Karpas-422 (cell line): ENCODE measurements at regions not wholly inside any gene's neighbourhood (a gene's known extent, or its start where the extent isn't known, plus 50 kb on each side); places are given as distances from the start of the nearest gene placed in this dataset.
A peak's percentile ranks its signal among the peaks of the same experiment; 100 is the strongest.
"Not testable (repeated sequence)": the region's sequence is repeated elsewhere in the genome, so short reads cannot be mapped to it uniquely, and the experiment has no call there.

Source experiments
- DNase-seq: peaks from one replicate; pipeline ENCODE4 v3.0.0-alpha.2; 2015
- H2AFZ ChIP-seq: fragments of 200-600 bp; sonication (generic); 2 replicates; pipeline ENCODE4 v1.6.1; 2014; ENCODE audit warnings: antibody characterized with exemption, low read length, mixed read lengths
- H3K27ac ChIP-seq: fragments of 200-600 bp; sonication (generic); 2 replicates; pipeline ENCODE4 v1.5.1; 2014; ENCODE audit warnings: mild to moderate bottlenecking, low read length, moderate library complexity
- H3K27me3 ChIP-seq: fragments of 200-600 bp; sonication (generic); 2 replicates; pipeline ENCODE4 v1.6.1; 2014; ENCODE audit warnings: low read length, mixed read lengths
- H3K36me3 ChIP-seq: fragments of 200-600 bp; sonication (generic); 2 replicates; pipeline ENCODE4 v1.6.1; 2014; ENCODE audit warnings: low read length, mixed read lengths; ENCODE audit not compliant: insufficient read depth
- H3K4me1 ChIP-seq: fragments of 200-600 bp; sonication (generic); 2 replicates; pipeline ENCODE4 v1.6.1; 2014; ENCODE audit warnings: mild to moderate bottlenecking, low read length, mixed read lengths
- H3K4me2 ChIP-seq: fragments of 200-600 bp; sonication (generic); 2 replicates; pipeline ENCODE4 v1.6.1; 2014; ENCODE audit warnings: low read length, low read depth, mild to moderate bottlenecking; ENCODE audit not compliant: poor library complexity, severe bottlenecking
- H3K4me3 ChIP-seq: fragments of 200-600 bp; sonication (generic); 2 replicates; pipeline ENCODE4 v1.5.1; 2014; ENCODE audit warnings: mild to moderate bottlenecking, antibody characterized with exemption, low read length, mixed read lengths
- H3K79me2 ChIP-seq: fragments of 200-600 bp; sonication (generic); 2 replicates; pipeline ENCODE4 v1.6.1; 2014; ENCODE audit warnings: mild to moderate bottlenecking, low read length, mixed read lengths
- H3K9ac ChIP-seq: fragments of 200-600 bp; sonication (generic); 2 replicates; pipeline ENCODE4 v1.6.0; 2014; ENCODE audit warnings: low read length
- H3K9me2 ChIP-seq: fragments of 200-600 bp; sonication (generic), shearing (Covaris generic); replicated peaks from 2 replicates; pipeline ENCODE4 v1.6.0; 2014; ENCODE audit warnings: mild to moderate bottlenecking, low read length, moderate library complexity; ENCODE audit not compliant: insufficient read depth
- H3K9me3 ChIP-seq: fragments of 300-700, 200-600 bp; sonication (generic); 2 replicates; pipeline ENCODE4 v1.6.1; 2014; ENCODE audit warnings: low read length, mixed read lengths
- H4K20me1 ChIP-seq: fragments of 200-600 bp; sonication (generic); 2 replicates; pipeline ENCODE4 v1.6.1; 2014; ENCODE audit warnings: mild to moderate bottlenecking, antibody characterized with exemption, low read length, low read depth; ENCODE audit not compliant: insufficient read depth

DNA sequence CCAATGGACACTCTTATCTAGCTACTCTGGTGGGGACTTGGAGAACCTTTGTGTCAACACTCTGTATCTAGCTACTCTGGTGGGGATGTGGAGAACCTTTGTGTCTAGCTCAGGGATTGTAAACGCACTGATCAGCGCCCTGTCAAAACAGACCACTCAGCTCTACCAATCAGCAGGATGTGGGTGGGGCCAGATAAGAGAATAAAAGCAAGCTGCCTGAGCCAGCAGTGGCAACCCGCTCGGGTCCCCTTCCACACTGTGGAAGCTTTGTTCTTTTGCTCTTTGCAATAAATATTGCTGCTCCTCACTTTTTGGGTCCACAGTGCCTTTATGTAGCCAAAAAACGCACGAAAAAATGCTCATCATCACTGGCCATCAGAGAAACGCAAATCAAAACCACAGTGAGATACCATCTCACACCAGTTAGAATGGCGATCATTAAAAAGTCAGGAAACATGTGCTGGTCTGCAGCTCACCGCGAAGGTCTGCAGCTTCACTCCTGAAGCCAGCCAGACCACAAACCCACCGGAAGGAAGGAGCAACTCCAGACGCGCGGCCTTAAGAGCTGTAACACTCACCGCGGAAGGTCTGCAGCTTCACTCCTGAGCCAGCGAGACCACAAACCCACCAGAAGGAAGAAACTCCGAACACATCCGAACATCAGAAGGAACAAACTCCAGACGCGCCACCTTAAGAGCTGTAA lies 176.3 kb downstream of the TBX18 start:
- H4K20me1 ChIP-seq, H3K9me2 ChIP-seq, H2AFZ ChIP-seq, H3K4me3 ChIP-seq, H3K27me3 ChIP-seq, H3K36me3 ChIP-seq, H3K27ac ChIP-seq, H3K9me3 ChIP-seq, H3K4me2 ChIP-seq, H3K9ac ChIP-seq, H3K4me1 ChIP-seq, H3K79me2 ChIP-seq: not testable (repeated sequence)
- peak; percentile 17 for DNase-seq

DNA sequence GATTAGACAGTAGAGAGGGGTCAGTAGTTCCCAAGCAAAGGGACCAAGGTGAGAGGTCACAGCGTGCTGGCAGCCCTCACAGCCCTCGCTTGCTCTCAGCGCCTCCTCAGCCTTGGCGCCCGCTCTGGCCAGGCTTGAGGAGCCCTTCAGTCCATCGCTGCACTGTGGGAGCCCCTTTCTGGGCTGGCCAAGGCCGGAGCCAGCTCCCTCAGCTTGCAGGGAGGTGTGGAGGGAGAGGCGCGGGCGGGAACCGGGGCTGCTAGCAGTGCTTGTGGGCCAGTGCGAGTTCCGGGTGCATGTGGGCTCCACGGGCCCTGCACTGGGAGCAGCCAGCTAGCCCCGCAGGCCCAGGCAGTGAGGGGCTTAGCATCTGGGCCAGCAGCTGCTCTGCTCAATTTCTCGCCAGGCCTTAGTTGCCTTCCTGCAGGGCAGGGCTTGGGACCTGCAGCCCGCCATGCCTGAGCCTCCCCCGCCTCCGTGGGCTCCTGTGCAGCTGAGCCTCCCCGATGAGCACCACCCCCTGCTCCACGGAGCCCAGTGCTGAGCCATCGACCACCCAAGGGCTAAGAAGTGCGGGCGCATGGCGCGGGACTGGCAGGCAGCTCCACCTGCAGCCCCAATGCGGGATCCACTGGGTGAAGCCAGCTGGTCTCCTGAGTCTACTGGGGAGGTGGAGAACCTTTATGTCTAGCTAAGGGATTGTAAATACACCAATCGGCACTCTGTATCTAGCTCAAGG lies 177.0 kb downstream of the TBX18 start:
- not testable (repeated sequence) for H3K27me3 ChIP-seq, H3K4me3 ChIP-seq, H3K79me2 ChIP-seq, DNase-seq, H3K4me1 ChIP-seq, H3K36me3 ChIP-seq, H3K4me2 ChIP-seq, H3K9me3 ChIP-seq, H3K27ac ChIP-seq, H3K9ac ChIP-seq, H4K20me1 ChIP-seq, H2AFZ ChIP-seq, H3K9me2 ChIP-seq

DNA sequence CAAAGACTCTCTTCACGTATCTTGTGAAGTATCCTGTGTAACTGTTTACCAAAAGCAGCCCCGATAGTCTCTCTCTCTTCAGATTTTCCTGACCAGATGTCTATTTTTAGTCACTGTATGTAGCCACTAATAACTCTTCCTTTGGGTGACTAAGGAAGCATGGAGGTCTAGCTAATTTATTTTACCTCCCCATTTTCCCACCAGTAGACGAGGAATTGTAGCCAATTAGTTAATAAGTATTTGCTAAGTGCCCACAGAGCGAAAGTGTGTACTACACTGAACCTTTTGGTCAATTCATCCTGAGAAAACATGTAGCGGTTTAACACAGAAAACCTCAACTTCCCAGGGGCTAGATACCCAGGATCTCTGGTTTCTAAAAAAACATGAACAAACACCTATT lies 180.6 kb downstream of the TBX18 start:
- DNase-seq: no peak
- Histone ChIP-seq H3K4me2 (no peak overlapping the region), H2AFZ (no peak overlapping the region), H3K9me3 (no peaks in the 10 kb centered on the region), H3K4me1 (no peaks in the 10 kb centered on the region), H3K27ac (no peak overlapping the region), H3K27me3 (no peaks in the 10 kb centered on the region), H3K9ac (no peak overlapping the region), H3K9me2 (0 out of 2 replicates have a peak, but pooled peaks cover 4% of the 10 kb centered on the region), H4K20me1 (no peaks in the 10 kb centered on the region), H3K36me3 (no peaks in the 10 kb centered on the region), H3K4me3 (no peak overlapping the region), H3K79me2 (no peaks in the 10 kb centered on the region)

DNA sequence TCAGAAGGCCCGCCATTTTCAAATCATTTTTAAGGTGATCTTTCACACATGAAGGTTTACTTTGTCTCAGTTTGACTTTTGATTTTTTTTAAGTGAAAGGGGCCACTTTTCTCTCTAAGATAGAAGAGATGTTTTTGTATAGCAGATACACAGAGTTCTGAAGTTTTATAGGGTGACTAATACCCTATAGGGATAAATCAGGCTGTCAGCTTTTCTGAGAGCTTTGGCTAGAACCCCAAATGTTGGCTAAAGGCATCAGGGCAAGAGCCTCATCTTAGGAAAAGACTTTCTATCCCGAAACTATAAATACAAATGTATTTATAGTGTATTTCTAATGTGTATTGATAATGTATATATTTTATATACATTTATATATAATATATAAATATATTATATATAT lies 181.4 kb downstream of the TBX18 start:
- Histone ChIP-seq H3K27ac (no peak overlapping the region), H3K9me3 (no peaks in the 10 kb centered on the region), H3K9ac (no peak overlapping the region), H3K4me3 (no peak overlapping the region), H3K27me3 (no peaks in the 10 kb centered on the region), H3K4me1 (no peaks in the 10 kb centered on the region), H3K9me2 (0 out of 2 replicates have a peak, but pooled peaks cover 4% of the 10 kb centered on the region), H3K79me2 (no peaks in the 10 kb centered on the region), H2AFZ (no peak overlapping the region), H3K36me3 (no peaks in the 10 kb centered on the region), H4K20me1 (no peaks in the 10 kb centered on the region), H3K4me2 (no peak overlapping the region)
- DNase-seq: no peak

DNA sequence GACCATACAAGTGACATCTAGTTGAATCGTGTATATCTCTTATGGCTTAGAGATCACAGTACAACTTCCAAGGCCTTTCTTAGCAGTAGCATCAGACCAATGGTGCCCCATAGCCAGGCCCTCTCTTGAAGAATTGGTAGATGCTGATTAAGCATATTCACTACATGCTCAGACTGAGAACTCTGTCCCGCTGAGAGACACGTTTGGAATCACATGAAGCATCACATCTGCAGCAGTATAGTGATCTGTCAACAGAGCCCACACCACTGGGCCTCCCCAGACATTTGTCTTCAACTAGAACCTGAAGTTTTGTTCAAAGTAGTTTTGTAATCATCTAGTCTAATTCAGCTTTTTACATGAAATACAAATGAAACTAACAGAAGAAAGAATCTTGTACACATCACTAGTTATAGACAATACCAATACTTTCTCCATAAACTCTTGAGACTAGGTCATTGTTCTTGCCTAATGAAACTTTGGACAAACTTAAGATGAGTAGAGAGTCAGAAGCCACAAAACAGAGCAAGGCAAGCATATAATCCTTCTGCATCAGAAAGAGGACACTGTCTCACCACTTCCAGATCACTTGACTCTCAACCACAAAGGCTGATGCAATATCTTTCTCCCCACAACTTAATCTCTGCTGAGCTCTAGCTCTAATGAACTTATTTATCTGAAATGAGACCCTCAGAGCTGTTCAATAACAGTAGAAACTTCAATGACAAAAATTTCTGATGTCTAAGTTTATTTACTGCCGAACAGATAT lies 182.7 kb downstream of the TBX18 start:
- Histone ChIP-seq H3K9me2 (0 out of 2 replicates have a peak, but pooled peaks cover 4% of the 10 kb centered on the region), H4K20me1 (no peaks in the 10 kb centered on the region), H3K4me1 (no peaks in the 10 kb centered on the region), H2AFZ (no peak overlapping the region), H3K27me3 (no peaks in the 10 kb centered on the region), H3K27ac (no peak overlapping the region), H3K79me2 (no peaks in the 10 kb centered on the region), H3K9ac (no peak overlapping the region), H3K4me2 (no peak overlapping the region), H3K9me3 (no peaks in the 10 kb centered on the region), H3K36me3 (no peaks in the 10 kb centered on the region), H3K4me3 (no peak overlapping the region)
- no peak for DNase-seq

DNA sequence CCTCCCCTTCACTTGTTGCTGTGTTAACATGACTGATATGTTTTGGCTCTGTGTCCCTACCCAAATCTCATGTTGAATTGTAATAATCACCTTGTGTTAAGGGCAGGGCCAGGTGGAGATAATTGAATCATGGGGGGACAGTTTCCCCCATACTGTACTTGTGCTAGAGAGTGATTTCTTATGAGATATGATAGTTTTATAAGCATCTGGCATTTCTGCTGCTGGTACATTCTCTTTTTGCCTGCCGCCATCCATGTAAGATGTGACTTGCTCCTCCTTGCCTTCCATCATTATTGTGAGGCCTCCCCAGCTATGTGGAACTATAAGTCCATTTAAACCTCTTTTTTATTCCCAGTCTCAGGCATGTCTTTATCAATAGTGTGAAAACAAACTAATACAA lies 185.0 kb downstream of the TBX18 start:
- H3K9ac ChIP-seq: no peak overlapping the region
- H3K4me1 ChIP-seq: no peaks in the 10 kb centered on the region
- DNase-seq: no peak
- H3K36me3 ChIP-seq: no peaks in the 10 kb centered on the region
- no peaks in the 10 kb centered on the region for H3K9me3 ChIP-seq
- H2AFZ ChIP-seq: no peak overlapping the region
- no peak overlapping the region for H3K4me2 ChIP-seq
- no peaks in the 10 kb centered on the region for H3K27me3 ChIP-seq
- H3K9me2 ChIP-seq: 0 out of 2 replicates have a peak, but pooled peaks cover 4% of the 10 kb centered on the region
- H3K4me3 ChIP-seq: no peak overlapping the region
- H4K20me1 ChIP-seq: no peaks in the 10 kb centered on the region
- H3K27ac ChIP-seq: no peak overlapping the region
- no peaks in the 10 kb centered on the region for H3K79me2 ChIP-seq

DNA sequence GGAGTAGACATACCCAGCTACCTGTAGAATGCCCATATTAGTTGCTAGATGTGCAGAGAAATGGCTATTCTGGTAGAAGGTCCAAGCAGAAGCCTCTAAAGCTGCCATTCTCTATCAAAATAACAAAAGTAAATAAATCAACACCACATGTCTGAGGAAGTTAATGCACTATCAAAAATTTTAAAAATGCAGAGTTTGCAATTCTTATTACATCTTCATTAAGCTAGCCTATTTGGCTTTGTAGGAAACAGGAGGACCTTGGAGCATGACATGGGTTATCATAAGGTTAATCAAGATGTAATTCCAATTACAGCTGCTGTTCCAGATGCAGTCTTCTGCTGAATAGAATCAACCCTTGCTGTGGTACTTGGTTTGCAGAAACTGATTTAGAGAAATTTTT lies 188.4 kb downstream of the TBX18 start:
- Histone ChIP-seq H3K4me3 (no peak overlapping the region), H4K20me1 (no peaks in the 10 kb centered on the region), H3K9me3 (no peaks in the 10 kb centered on the region), H3K36me3 (no peaks in the 10 kb centered on the region), H3K4me2 (no peak overlapping the region), H3K27ac (no peak overlapping the region), H3K4me1 (no peaks in the 10 kb centered on the region), H3K9me2 (0 out of 2 replicates have a peak, but pooled peaks cover 4% of the 10 kb centered on the region), H3K79me2 (no peaks in the 10 kb centered on the region), H3K9ac (no peak overlapping the region), H2AFZ (no peak overlapping the region), H3K27me3 (no peaks in the 10 kb centered on the region)
- DNase-seq: no peak

DNA sequence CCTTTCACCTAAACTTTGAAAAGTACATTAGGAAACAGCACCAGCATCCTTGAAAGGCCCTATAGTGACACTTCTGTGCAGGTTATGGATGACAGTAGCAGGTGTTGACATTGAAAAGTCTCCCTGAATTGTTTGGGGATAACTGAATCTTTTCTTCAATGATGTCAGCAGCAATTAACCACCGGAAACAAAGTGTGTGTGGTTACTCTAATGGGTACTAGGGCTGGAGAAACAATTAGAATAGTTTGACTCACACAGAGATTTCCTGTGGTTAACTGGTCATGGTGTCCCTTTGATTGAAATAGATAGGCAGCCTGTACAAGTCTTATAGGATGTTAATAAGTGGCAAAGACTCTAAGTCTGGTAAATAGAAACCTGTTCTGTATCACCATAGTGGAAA lies 189.1 kb downstream of the TBX18 start:
- peak; percentile 20 for DNase-seq
- H3K4me2 ChIP-seq: no peak overlapping the region
- H3K79me2 ChIP-seq: no peaks in the 10 kb centered on the region
- no peaks in the 10 kb centered on the region for H3K9me3 ChIP-seq
- H4K20me1 ChIP-seq: no peaks in the 10 kb centered on the region
- no peaks in the 10 kb centered on the region for H3K4me1 ChIP-seq
- no peak overlapping the region for H2AFZ ChIP-seq
- no peaks in the 10 kb centered on the region for H3K36me3 ChIP-seq
- H3K27me3 ChIP-seq: no peaks in the 10 kb centered on the region
- no peaks in the 10 kb centered on the region for H3K9me2 ChIP-seq
- no peak overlapping the region for H3K9ac ChIP-seq
- no peak overlapping the region for H3K4me3 ChIP-seq
- H3K27ac ChIP-seq: no peak overlapping the region
